ENCODE measurements at regions not wholly inside any gene's neighbourhood (a gene's known extent, or its start where the extent isn't known, plus 50 kb on each side); places are given as distances from the start of the nearest gene placed in this dataset.
"Not testable (repeated sequence)": the region's sequence is repeated elsewhere in the genome, so short reads cannot be mapped to it uniquely, and the experiment has no call there.

DNA sequence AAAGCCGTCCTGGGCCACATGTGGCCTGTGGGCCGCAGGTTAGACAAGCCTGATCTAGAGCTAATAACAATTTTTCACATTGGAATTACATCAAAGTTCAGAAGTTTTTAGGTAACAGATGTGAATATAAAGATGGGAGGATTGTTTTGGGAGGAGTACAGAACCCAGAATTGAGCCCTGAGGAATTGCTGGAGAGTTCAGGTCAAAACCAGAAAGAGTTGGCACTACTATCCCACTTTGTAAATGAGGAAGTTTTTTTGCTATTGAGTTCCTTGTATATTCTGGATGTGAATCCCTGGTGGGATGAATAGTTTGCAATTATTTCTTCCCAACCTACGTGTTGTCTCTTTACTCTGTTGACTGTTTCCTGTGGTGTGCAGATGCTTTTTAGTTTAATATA, 109.5 kb upstream of the LIPC start:
- no TSS peak for BruUV-seq (replicated peaks)
- H3K27ac ChIP-seq (ENCODE audit: control insufficient read depth, insufficient read depth), result no peak overlapping the region
- H3K79me2 ChIP-seq (ENCODE audit: control insufficient read depth, insufficient read depth, low read length), result no peaks in the 10 kb centered on the region
- no peaks in the 10 kb centered on the region for H3K36me3 ChIP-seq (ENCODE audit: control insufficient read depth in 2 of 2, insufficient read depth in 2 of 2, low read length in 1 of 2)
- no peaks in the 10 kb centered on the region; the same call in 2 of the 3 replicates for H3K9me3 ChIP-seq (replicated peaks; ENCODE audit: control insufficient read depth, insufficient read depth, low read length)
- H3K4me3 ChIP-seq, result no peak overlapping the region
- 67% methylated on average over 3 of the region's 3 CpGs for WGBS (ENCODE audit: insufficient coverage, insufficient replicate concordance, low lambda C conversion rate, missing lambda C conversion rate)
- no peak overlapping the region for H3K9ac ChIP-seq (ENCODE audit: control insufficient read depth, insufficient read depth, low read length)
- CTCF ChIA-PET, result interaction anchor here (0.7 kb wide), 1 partner anchor 11 kb away, joined by 3 read pairs; no protein-coding TSS in a partner anchor
- RAD21 ChIA-PET (ENCODE audit: unreplicated experiment), result no interaction called here
- FAIRE-seq (no peak), ATAC-seq (no peak), DNase-seq (ENCODE audit: low read depth, low spot score) (no peak)
- TF ChIP-seq, protein P1, sequence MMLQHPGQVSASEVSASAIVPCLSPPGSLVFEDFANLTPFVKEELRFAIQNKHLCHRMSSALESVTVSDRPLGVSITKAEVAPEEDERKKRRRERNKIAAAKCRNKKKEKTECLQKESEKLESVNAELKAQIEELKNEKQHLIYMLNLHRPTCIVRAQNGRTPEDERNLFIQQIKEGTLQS (IDR thresholded peaks at IDR 0.05; ENCODE audit: borderline replicate concordance, extremely low read depth, low read depth, low read length), result no peak
- no peak for TF ChIP-seq ZZZ3 (IDR thresholded peaks at IDR 0.05; ENCODE audit: control insufficient read depth, insufficient read length, low read depth)
- no peak overlapping the region for H3K4me2 ChIP-seq (ENCODE audit: control insufficient read depth, insufficient read depth)
- H2AFZ ChIP-seq (ENCODE audit: control insufficient read depth, low read depth, low read length), result no peak overlapping the region
- H3K27me3 ChIP-seq (replicated peaks in 1 of 2; ENCODE audit: control insufficient read depth in 2 of 2, insufficient read depth in 2 of 2, low read length in 1 of 2), result no peaks in the 10 kb centered on the region
- POLR2A ChIA-PET, result interaction anchor here (0.6 to 0.7 kb wide), 2 partner anchors 16 to 778 kb away, joined by 3 read pairs; no protein-coding TSS in a partner anchor
- SMC1A ChIA-PET (ENCODE audit: uncharacterized antibody, unreplicated experiment), result interaction anchor here (0.6 kb wide), 1 partner anchor 173 kb away, joined by 3 read pairs; no protein-coding TSS in a partner anchor
- in situ Hi-C loops (cut with MboI), result no loop called here
- H4K20me1 ChIP-seq (ENCODE audit: control insufficient read depth, insufficient read depth), result no peaks in the 10 kb centered on the region
- intact Hi-C loops (cut with micrococcal nuclease; ENCODE audit: unreplicated experiment), result no loop called here
- H3K4me1 ChIP-seq (ENCODE audit: control insufficient read depth, insufficient read depth, low read length), result no peaks in the 10 kb centered on the region

GRCh38 chr15:58323321-58323720, 108.5 kb upstream of the LIPC start:
- ChIA-PET RAD21 (ENCODE audit: unreplicated experiment) (interaction anchor here (1.1 kb wide), 1 partner anchor 9 kb away, joined by 3 read pairs; no protein-coding TSS in a partner anchor), SMC1A (ENCODE audit: uncharacterized antibody, unreplicated experiment) (interaction anchor here (1.1 kb wide), 1 partner anchor 9 kb away, joined by 5 read pairs; no protein-coding TSS in a partner anchor), POLR2A (interaction anchor here (0.9 kb wide), 1 partner anchor 9 kb away, joined by 3 read pairs; no protein-coding TSS in a partner anchor)
- H3K9ac ChIP-seq (ENCODE audit: control insufficient read depth, insufficient read depth, low read length); H3K27ac ChIP-seq (ENCODE audit: control insufficient read depth, insufficient read depth); H3K4me2 ChIP-seq (ENCODE audit: control insufficient read depth, insufficient read depth); H3K9me3 ChIP-seq (replicated peaks; ENCODE audit: control insufficient read depth, insufficient read depth, low read length); in situ Hi-C loops (cut with MboI); H3K4me3 ChIP-seq; CTCF ChIA-PET; H3K4me1 ChIP-seq (ENCODE audit: control insufficient read depth, insufficient read depth, low read length); H3K79me2 ChIP-seq (ENCODE audit: control insufficient read depth, insufficient read depth, low read length); H4K20me1 ChIP-seq (ENCODE audit: control insufficient read depth, insufficient read depth); H2AFZ ChIP-seq (ENCODE audit: control insufficient read depth, low read depth, low read length); FAIRE-seq; H3K36me3 ChIP-seq (ENCODE audit: control insufficient read depth in 2 of 2, insufficient read depth in 2 of 2, low read length in 1 of 2); intact Hi-C loops (cut with micrococcal nuclease; ENCODE audit: unreplicated experiment); ATAC-seq; H3K27me3 ChIP-seq (replicated peaks in 1 of 2; ENCODE audit: control insufficient read depth in 2 of 2, insufficient read depth in 2 of 2, low read length in 1 of 2); DNase-seq (ENCODE audit: low read depth, low spot score); BruUV-seq (replicated peaks): not testable (repeated sequence)
- 0% methylated on average over 1 of the region's 1 CpG for WGBS (ENCODE audit: insufficient coverage, insufficient replicate concordance, low lambda C conversion rate, missing lambda C conversion rate)
